Loucy (cell line): ENCODE measurements at regions not wholly inside any gene's neighbourhood (a gene's known extent, or its start where the extent isn't known, plus 50 kb on each side); places are given as distances from the start of the nearest gene placed in this dataset.

Source experiments
- EZH2phosphoT487 ChIP-seq: fragments of 200-600 bp; IDR thresholded peaks from 2 replicates; pipeline ENCODE4 v1.6.1; 2018; ENCODE audit warnings: antibody characterized with exemption, mild to moderate bottlenecking, moderate library complexity, borderline replicate concordance
- TF ChIP-seq, protein P1 (sequence below): fragments of 200-600 bp; sonication (generic); conservative IDR thresholded peaks from 2 replicates; pipeline ENCODE4 v1.5.1; 2014; ENCODE audit warnings: mild to moderate bottlenecking, antibody characterized with exemption, low read length

DNA sequence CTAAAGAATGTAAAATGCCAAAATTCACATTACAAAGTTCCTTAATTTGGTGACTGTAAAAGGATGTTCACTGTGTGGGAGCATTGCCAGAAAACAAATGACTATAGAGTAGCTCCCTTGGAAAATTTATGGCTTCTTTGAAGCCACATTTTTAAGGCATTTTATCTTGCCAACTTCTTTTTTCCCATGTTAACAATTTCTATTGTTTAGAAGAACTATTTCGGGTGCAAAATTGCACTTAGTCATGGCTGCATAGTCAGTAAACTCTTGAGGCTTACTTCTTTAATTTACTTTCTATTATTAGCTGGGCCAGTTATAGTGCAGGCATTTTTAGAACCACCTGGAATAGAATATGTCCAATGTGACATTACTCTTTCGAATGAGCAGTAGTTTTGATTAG lies 515.3 kb downstream of the JRKL start:
- TF ChIP-seq, protein P1, sequence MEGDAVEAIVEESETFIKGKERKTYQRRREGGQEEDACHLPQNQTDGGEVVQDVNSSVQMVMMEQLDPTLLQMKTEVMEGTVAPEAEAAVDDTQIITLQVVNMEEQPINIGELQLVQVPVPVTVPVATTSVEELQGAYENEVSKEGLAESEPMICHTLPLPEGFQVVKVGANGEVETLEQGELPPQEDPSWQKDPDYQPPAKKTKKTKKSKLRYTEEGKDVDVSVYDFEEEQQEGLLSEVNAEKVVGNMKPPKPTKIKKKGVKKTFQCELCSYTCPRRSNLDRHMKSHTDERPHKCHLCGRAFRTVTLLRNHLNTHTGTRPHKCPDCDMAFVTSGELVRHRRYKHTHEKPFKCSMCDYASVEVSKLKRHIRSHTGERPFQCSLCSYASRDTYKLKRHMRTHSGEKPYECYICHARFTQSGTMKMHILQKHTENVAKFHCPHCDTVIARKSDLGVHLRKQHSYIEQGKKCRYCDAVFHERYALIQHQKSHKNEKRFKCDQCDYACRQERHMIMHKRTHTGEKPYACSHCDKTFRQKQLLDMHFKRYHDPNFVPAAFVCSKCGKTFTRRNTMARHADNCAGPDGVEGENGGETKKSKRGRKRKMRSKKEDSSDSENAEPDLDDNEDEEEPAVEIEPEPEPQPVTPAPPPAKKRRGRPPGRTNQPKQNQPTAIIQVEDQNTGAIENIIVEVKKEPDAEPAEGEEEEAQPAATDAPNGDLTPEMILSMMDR = no peak
- TF ChIP-seq EZH2phosphoT487 = no peak
